Panc1 (cell line): ENCODE measurements at regions not wholly inside any gene's neighbourhood (a gene's known extent, or its start where the extent isn't known, plus 50 kb on each side); places are given as distances from the start of the nearest gene placed in this dataset.
"Not testable (repeated sequence)": the region's sequence is repeated elsewhere in the genome, so short reads cannot be mapped to it uniquely, and the experiment has no call there.

Experiments used
- ATAC-seq: fragments of 200-7000 bp; cut with Tn5 transposase; 2 replicates; pipeline ENCODE4 v1.9.1; 2020; ENCODE audit warnings: mild to moderate bottlenecking, moderate library complexity
- BruUV-seq: library from RNA; stranded (reverse); fragments of 400-500 nt; replicated peaks from 2 replicates; lab custom pipeline; 2021; lab: Mats Ljungman, UMichigan
- CTCF ChIA-PET: fragments of 300-600 bp; sonication (Branson Sonifier 250); formaldehyde crosslinking; loops from one replicate; lab custom pipeline; 2022; ENCODE audit warnings: antibody characterized with exemption; lab: Charles Lee
- POLR2A ChIA-PET: fragments of 300-600 bp; sonication (Branson Sonifier 250); formaldehyde crosslinking; loops from one replicate; lab custom pipeline; 2022; ENCODE audit warnings: antibody characterized with exemption; lab: Charles Lee
- DNase-seq: peaks from one replicate; pipeline ENCODE4 v3.0.0-alpha.2; 2010; ENCODE audit warnings: low read depth, low spot score
- H3K27ac ChIP-seq: 2 replicates; pipeline ENCODE4 v1.5.1; 2011; ENCODE audit warnings: mild to moderate bottlenecking, low read length, inconsistent platforms
- H3K27me3 ChIP-seq: fragments of 200-500 bp; sonication (Bioruptor generic); 2 replicates; pipeline ENCODE4 v1.6.0; 2014; ENCODE audit warnings: low read length, inconsistent platforms; ENCODE audit not compliant: control insufficient read depth, insufficient read depth
- H3K36me3 ChIP-seq: fragments of 200-500 bp; sonication (Bioruptor generic); 2 replicates; pipeline ENCODE4 v1.5.1; 2014; ENCODE audit warnings: inconsistent platforms, mild to moderate bottlenecking, low read length, moderate library complexity; ENCODE audit not compliant: control insufficient read depth, insufficient read depth
- H3K4me1 ChIP-seq: 2 replicates; pipeline ENCODE4 v1.5.1; 2011; ENCODE audit warnings: inconsistent platforms, mild to moderate bottlenecking, low read length, moderate library complexity; ENCODE audit not compliant: control insufficient read depth, insufficient read depth
- H3K4me3 ChIP-seq, 2 experiments: 2 replicates each; pipeline ENCODE4 v1.5.1; 2011 to 2012; ENCODE audit warnings: low read depth in 2 of 2, low read length in 2 of 2, mild to moderate bottlenecking in 2 of 2, inconsistent platforms in 1 of 2, moderate library complexity in 1 of 2
- H3K9me3 ChIP-seq: fragments of 200-500 bp; sonication (Bioruptor generic); 2 replicates; pipeline ENCODE4 v1.5.1; 2014; ENCODE audit warnings: low read depth, mild to moderate bottlenecking, inconsistent platforms, low read length, moderate library complexity; ENCODE audit not compliant: control insufficient read depth, insufficient read depth
- CTCF ChIP-seq: fragments of 450-650 bp; IDR thresholded peaks from 2 replicates; pipeline ENCODE4 v1.5.1; 2017; ENCODE audit warnings: mild to moderate bottlenecking
- POLR2AphosphoS5 ChIP-seq: IDR thresholded peaks from 2 replicates; pipeline ENCODE4 v1.6.1; 2012; ENCODE audit warnings: mild to moderate bottlenecking, low read depth, low read length, moderate library complexity
- SIN3A ChIP-seq: IDR thresholded peaks from 2 replicates; pipeline ENCODE4 v1.6.1; 2012; ENCODE audit warnings: low read depth, mild to moderate bottlenecking, low read length, moderate library complexity, borderline replicate concordance; ENCODE audit not compliant: insufficient read depth
- TCF7L2 ChIP-seq: IDR thresholded peaks from 2 replicates; pipeline ENCODE4 v1.6.1; 2011; ENCODE audit warnings: mild to moderate bottlenecking, low read depth, low read length, inconsistent platforms
- in situ Hi-C: cut with HindIII; loops from 2 replicates; pipeline ENCODE4 v1.10.0; 2016; ENCODE audit warnings: low sequenced_read_pairs, low pct_unique_long_range_greater_than_20kb
- intact Hi-C: fragments of 100-400 bp; cut with micrococcal nuclease; formaldehyde crosslinking; loops from one replicate; pipeline ENCODE4 v1.10.0; 2022; ENCODE audit not compliant: unreplicated experiment
- TF ChIP-seq, protein P1 (sequence below), 2 experiments: IDR thresholded peaks; 2 replicates each; pipeline ENCODE4 v1.6.1; 2011 to 2012; ENCODE audit warnings: low read depth in 2 of 2, control low read depth in 1 of 2, low read length in 1 of 2, mild to moderate bottlenecking in 1 of 2, moderate library complexity in 1 of 2; ENCODE audit not compliant: insufficient read depth in 1 of 2

DNA sequence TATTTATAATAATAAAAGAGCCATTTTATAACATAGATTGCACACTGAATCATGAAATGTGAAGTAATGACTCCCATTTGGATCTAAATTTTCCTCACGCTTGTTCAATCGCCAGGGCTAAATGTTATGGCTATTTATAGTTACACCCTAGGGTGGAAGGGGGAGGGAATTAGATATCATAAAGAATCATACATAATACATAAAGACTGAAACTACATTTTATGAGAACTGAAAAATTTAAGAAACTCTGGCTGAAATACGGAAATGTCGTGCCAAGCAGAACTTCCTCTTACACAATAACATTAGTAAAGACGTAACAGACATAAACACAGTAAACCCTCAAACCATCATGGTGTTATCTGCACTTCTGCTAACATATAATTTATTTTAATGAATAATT, 327.5 kb upstream of the PHF14 start:
- in situ Hi-C loops (no loop called here), intact Hi-C loops (no loop called here)
- H3K36me3 ChIP-seq: no peaks in the 10 kb centered on the region
- no peaks in the 10 kb centered on the region for H3K9me3 ChIP-seq
- no peaks in the 10 kb centered on the region for H3K4me1 ChIP-seq
- H3K27ac ChIP-seq: no peak overlapping the region
- POLR2A ChIA-PET: no interaction called here
- CTCF ChIA-PET: no interaction called here
- ATAC-seq (no peak), DNase-seq (no peak)
- H3K4me3 ChIP-seq: no peak overlapping the region
- BruUV-seq: no TSS peak
- no peaks in the 10 kb centered on the region for H3K27me3 ChIP-seq
- TF ChIP-seq POLR2AphosphoS5 (no peak), TCF7L2 (no peak), SIN3A (no peak), CTCF (no peak)
- TF ChIP-seq, protein P1, sequence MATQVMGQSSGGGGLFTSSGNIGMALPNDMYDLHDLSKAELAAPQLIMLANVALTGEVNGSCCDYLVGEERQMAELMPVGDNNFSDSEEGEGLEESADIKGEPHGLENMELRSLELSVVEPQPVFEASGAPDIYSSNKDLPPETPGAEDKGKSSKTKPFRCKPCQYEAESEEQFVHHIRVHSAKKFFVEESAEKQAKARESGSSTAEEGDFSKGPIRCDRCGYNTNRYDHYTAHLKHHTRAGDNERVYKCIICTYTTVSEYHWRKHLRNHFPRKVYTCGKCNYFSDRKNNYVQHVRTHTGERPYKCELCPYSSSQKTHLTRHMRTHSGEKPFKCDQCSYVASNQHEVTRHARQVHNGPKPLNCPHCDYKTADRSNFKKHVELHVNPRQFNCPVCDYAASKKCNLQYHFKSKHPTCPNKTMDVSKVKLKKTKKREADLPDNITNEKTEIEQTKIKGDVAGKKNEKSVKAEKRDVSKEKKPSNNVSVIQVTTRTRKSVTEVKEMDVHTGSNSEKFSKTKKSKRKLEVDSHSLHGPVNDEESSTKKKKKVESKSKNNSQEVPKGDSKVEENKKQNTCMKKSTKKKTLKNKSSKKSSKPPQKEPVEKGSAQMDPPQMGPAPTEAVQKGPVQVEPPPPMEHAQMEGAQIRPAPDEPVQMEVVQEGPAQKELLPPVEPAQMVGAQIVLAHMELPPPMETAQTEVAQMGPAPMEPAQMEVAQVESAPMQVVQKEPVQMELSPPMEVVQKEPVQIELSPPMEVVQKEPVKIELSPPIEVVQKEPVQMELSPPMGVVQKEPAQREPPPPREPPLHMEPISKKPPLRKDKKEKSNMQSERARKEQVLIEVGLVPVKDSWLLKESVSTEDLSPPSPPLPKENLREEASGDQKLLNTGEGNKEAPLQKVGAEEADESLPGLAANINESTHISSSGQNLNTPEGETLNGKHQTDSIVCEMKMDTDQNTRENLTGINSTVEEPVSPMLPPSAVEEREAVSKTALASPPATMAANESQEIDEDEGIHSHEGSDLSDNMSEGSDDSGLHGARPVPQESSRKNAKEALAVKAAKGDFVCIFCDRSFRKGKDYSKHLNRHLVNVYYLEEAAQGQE (IDR thresholded peaks at IDR 0.05; ENCODE audit: insufficient read depth in 1 of 2, low read depth in 2 of 2, low read length in 1 of 2): no peak

GRCh38 chr7:10648289-10648688, 325.4 kb upstream of the PHF14 start:
- TF ChIP-seq TCF7L2: no peak
- TF ChIP-seq, protein P1 (IDR thresholded peaks at IDR 0.05; ENCODE audit: insufficient read depth in 1 of 2, low read depth in 2 of 2, low read length in 1 of 2): no peak
- no peak for TF ChIP-seq SIN3A
- no peak for TF ChIP-seq CTCF
- no peak for TF ChIP-seq POLR2AphosphoS5
- in situ Hi-C loops: no loop called here

GRCh38 chr7:10649120-10649519, 324.6 kb upstream of the PHF14 start:
- H3K27me3 ChIP-seq, H3K9me3 ChIP-seq, POLR2A ChIA-PET, H3K4me1 ChIP-seq, in situ Hi-C loops, CTCF ChIA-PET, BruUV-seq, H3K4me3 ChIP-seq, DNase-seq, H3K27ac ChIP-seq, H3K36me3 ChIP-seq, ATAC-seq, intact Hi-C loops: not testable (repeated sequence)

More at GRCh38 chr7:10648289-10648688, 325.4 kb upstream of the PHF14 start:
- no peaks in the 10 kb centered on the region for H3K4me1 ChIP-seq
- H3K9me3 ChIP-seq: no peaks in the 10 kb centered on the region
- DNase-seq: no peak
- no peaks in the 10 kb centered on the region for H3K36me3 ChIP-seq
- no peaks in the 10 kb centered on the region for H3K27me3 ChIP-seq
- CTCF ChIA-PET: no interaction called here
- intact Hi-C loops: no loop called here
- no peak for ATAC-seq
- no peak overlapping the region for H3K27ac ChIP-seq
- POLR2A ChIA-PET: no interaction called here
- no TSS peak for BruUV-seq
- H3K4me3 ChIP-seq: no peak overlapping the region
